ENCODE measurements at regions not wholly inside any gene's neighbourhood (a gene's known extent, or its start where the extent isn't known, plus 50 kb on each side); places are given as distances from the start of the nearest gene placed in this dataset.

- Mint-ChIP-seq H3K27ac (no peak overlapping the region), H3K9me3 (peaks cover under 1% of the 10 kb centered on the region), H3K27me3 (ENCODE audit: insufficient read depth) (no peaks in the 10 kb centered on the region; the same call in none of the 2 replicates), H3K4me3 (no peak overlapping the region), H3K36me3 (ENCODE audit: low read depth) (no peaks in the 10 kb centered on the region), H3K4me1 (ENCODE audit: low read depth) (no peaks in the 10 kb centered on the region)
- no peak for TF ChIP-seq CTCF (IDR thresholded peaks at IDR 0.05)
- DNase-seq = no peak
Observed at GRCh38 chr12:89907659-89908058, 199.0 kb upstream of the ATP2B1 start.

GRCh38 chr12:89906824-89907223 lies 198.2 kb upstream of the ATP2B1 start:
- no peaks in the 10 kb centered on the region; the same call in none of the 2 replicates for H3K27me3 Mint-ChIP-seq (ENCODE audit: insufficient read depth)
- H3K4me1 Mint-ChIP-seq (ENCODE audit: low read depth) = no peaks in the 10 kb centered on the region; the same call in 1 of the 2 replicates
- H3K9me3 Mint-ChIP-seq = no peaks in the 10 kb centered on the region
- no peaks in the 10 kb centered on the region for H3K36me3 Mint-ChIP-seq (ENCODE audit: low read depth)
- no peak for TF ChIP-seq CTCF (IDR thresholded peaks at IDR 0.05)
- no peak for DNase-seq
- H3K4me3 Mint-ChIP-seq = no peak overlapping the region
- no peak overlapping the region for H3K27ac Mint-ChIP-seq

GRCh38 chr12:89906178-89906577 lies 197.5 kb upstream of the ATP2B1 start:
- H3K27me3 Mint-ChIP-seq (ENCODE audit: insufficient read depth) = no peaks in the 10 kb centered on the region; the same call in 1 of the 2 replicates
- no peaks in the 10 kb centered on the region for H3K36me3 Mint-ChIP-seq (ENCODE audit: low read depth)
- no peak overlapping the region for H3K4me3 Mint-ChIP-seq
- no peak overlapping the region for H3K27ac Mint-ChIP-seq
- H3K4me1 Mint-ChIP-seq (ENCODE audit: low read depth) = no peaks in the 10 kb centered on the region; the same call in 1 of the 2 replicates
- no peak for DNase-seq
- no peak for TF ChIP-seq CTCF (IDR thresholded peaks at IDR 0.05)
- H3K9me3 Mint-ChIP-seq = no peaks in the 10 kb centered on the region

- no peak for TF ChIP-seq CTCF (IDR thresholded peaks at IDR 0.05)
- Mint-ChIP-seq H3K27me3 (ENCODE audit: insufficient read depth) (no peaks in the 10 kb centered on the region), H3K4me1 (ENCODE audit: low read depth) (no peaks in the 10 kb centered on the region; the same call in 1 of the 2 replicates), H3K4me3 (no peak overlapping the region), H3K27ac (no peak overlapping the region), H3K9me3 (no peaks in the 10 kb centered on the region), H3K36me3 (ENCODE audit: low read depth) (no peaks in the 10 kb centered on the region)
- no peak for DNase-seq
Observed at GRCh38 chr12:89901906-89902642, 193.4 kb upstream of the ATP2B1 start.

GRCh38 chr12:89901319-89901718 lies 192.7 kb upstream of the ATP2B1 start:
- no peak overlapping the region for H3K4me3 Mint-ChIP-seq
- no peaks in the 10 kb centered on the region for H3K36me3 Mint-ChIP-seq (ENCODE audit: low read depth)
- no peak overlapping the region for H3K27ac Mint-ChIP-seq
- no peak for DNase-seq
- H3K4me1 Mint-ChIP-seq (ENCODE audit: low read depth) = no peaks in the 10 kb centered on the region; the same call in 1 of the 2 replicates
- TF ChIP-seq CTCF (IDR thresholded peaks at IDR 0.05) = no peak
- H3K27me3 Mint-ChIP-seq (ENCODE audit: insufficient read depth) = no peaks in the 10 kb centered on the region
- no peaks in the 10 kb centered on the region for H3K9me3 Mint-ChIP-seq
